PFSK-1 (cell line): ENCODE measurements at regions not wholly inside any gene's neighbourhood (a gene's known extent, or its start where the extent isn't known, plus 50 kb on each side); places are given as distances from the start of the nearest gene placed in this dataset.

Experiments used
- FOXP2 ChIP-seq: optimal IDR thresholded peaks from 2 replicates; pipeline ENCODE3; 2011; ENCODE audit warnings: borderline replicate concordance, control low read depth, inconsistent platforms; ENCODE audit not compliant: insufficient read depth; ENCODE audit errors: extremely low read length, extremely low read depth
- POLR2AphosphoS5 ChIP-seq: IDR thresholded peaks from 2 replicates; pipeline ENCODE4 v1.6.1; 2012; ENCODE audit warnings: low read depth, mild to moderate bottlenecking, control low read depth, low read length, moderate library complexity
- SIN3A ChIP-seq: IDR thresholded peaks from 2 replicates; pipeline ENCODE4 v1.6.1; 2012; ENCODE audit warnings: mild to moderate bottlenecking, low read length, moderate library complexity, borderline replicate concordance; ENCODE audit not compliant: insufficient read depth
- TAF1 ChIP-seq: IDR thresholded peaks from 2 replicates; pipeline ENCODE4 v1.6.1; 2012; ENCODE audit warnings: low read length, control low read depth, borderline replicate concordance; ENCODE audit not compliant: insufficient read depth
- TF ChIP-seq, protein P1 (sequence below), 2 experiments: IDR thresholded peaks; 2 replicates each; pipeline versions ENCODE4 v1.6.1 to v1.8.0; 2011 to 2012; ENCODE audit warnings: low read depth in 2 of 2, low read length in 2 of 2, control low read depth in 1 of 2, inconsistent platforms in 1 of 2, mild to moderate bottlenecking in 1 of 2, moderate library complexity in 1 of 2; ENCODE audit not compliant: insufficient read depth in 1 of 2

DNA sequence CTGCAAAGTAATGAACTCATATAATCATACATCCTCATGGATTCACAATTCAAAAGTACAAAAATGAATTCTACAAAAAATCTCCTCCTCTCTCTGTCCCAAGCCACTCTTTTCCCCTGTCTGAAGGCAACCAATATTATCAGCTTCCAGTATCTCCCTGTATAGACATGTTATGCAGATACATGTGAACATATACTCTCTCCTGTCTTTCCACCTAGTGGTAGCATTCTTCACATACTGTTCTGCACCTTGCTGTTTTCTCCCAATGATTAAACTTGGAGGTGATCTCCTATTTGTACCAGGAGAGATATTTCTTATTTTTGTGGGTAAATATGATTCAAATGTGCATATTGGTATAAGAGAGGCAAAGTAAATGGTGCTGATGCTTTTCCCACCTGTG lies 416.4 kb downstream of the EPM2A start:
- no peak for TF ChIP-seq TAF1
- no peak for TF ChIP-seq FOXP2
- no peak for TF ChIP-seq SIN3A
- no peak for TF ChIP-seq POLR2AphosphoS5
- TF ChIP-seq, protein P1, sequence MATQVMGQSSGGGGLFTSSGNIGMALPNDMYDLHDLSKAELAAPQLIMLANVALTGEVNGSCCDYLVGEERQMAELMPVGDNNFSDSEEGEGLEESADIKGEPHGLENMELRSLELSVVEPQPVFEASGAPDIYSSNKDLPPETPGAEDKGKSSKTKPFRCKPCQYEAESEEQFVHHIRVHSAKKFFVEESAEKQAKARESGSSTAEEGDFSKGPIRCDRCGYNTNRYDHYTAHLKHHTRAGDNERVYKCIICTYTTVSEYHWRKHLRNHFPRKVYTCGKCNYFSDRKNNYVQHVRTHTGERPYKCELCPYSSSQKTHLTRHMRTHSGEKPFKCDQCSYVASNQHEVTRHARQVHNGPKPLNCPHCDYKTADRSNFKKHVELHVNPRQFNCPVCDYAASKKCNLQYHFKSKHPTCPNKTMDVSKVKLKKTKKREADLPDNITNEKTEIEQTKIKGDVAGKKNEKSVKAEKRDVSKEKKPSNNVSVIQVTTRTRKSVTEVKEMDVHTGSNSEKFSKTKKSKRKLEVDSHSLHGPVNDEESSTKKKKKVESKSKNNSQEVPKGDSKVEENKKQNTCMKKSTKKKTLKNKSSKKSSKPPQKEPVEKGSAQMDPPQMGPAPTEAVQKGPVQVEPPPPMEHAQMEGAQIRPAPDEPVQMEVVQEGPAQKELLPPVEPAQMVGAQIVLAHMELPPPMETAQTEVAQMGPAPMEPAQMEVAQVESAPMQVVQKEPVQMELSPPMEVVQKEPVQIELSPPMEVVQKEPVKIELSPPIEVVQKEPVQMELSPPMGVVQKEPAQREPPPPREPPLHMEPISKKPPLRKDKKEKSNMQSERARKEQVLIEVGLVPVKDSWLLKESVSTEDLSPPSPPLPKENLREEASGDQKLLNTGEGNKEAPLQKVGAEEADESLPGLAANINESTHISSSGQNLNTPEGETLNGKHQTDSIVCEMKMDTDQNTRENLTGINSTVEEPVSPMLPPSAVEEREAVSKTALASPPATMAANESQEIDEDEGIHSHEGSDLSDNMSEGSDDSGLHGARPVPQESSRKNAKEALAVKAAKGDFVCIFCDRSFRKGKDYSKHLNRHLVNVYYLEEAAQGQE (IDR thresholded peaks at IDR 0.05; ENCODE audit: insufficient read depth in 1 of 2, low read depth in 2 of 2, low read length in 2 of 2): no peak

DNA sequence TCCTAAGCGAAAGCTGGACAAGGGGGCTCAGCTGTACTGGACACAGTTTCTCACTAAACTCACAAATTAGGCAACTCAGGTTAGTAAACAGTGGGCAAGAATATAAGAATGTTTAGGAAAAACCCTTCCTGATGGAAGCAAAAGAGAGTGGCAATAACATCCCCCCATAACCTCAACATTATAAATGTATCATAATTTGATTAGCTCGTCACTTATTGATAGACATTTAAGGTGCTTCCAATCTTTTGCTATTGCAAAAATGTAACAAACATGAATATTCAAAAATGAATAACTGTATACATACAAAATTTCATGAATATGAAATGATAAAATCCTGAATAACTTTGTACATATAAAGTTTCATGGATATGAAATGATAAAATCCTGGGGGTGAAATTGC lies 415.7 kb downstream of the EPM2A start:
- TF ChIP-seq TAF1 (no peak), SIN3A (no peak), POLR2AphosphoS5 (no peak)

DNA sequence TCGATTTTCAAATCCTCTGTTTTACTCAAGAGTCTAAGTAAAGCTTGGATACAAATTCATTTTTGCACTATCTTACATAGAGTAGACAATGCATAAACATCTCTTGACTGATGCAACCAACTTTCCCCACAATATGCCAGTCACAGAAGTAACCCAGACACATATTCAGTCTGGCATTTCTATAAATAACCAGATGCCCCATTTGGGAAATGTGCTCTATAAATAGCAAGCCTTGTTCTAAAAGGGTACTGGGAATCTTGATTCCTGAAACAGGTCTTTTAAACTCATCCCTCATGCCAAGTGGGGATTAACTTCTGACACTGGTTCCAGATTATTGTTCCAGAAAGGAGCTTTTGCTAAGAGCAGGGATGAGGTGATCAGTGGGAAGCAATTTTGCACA lies 411.7 kb downstream of the EPM2A start:
- TF ChIP-seq FOXP2: no peak
- TF ChIP-seq POLR2AphosphoS5: no peak
- TF ChIP-seq TAF1: no peak
- no peak for TF ChIP-seq SIN3A
- TF ChIP-seq, protein P1 (IDR thresholded peaks at IDR 0.05; ENCODE audit: insufficient read depth in 1 of 2, low read depth in 2 of 2, low read length in 2 of 2): no peak

DNA sequence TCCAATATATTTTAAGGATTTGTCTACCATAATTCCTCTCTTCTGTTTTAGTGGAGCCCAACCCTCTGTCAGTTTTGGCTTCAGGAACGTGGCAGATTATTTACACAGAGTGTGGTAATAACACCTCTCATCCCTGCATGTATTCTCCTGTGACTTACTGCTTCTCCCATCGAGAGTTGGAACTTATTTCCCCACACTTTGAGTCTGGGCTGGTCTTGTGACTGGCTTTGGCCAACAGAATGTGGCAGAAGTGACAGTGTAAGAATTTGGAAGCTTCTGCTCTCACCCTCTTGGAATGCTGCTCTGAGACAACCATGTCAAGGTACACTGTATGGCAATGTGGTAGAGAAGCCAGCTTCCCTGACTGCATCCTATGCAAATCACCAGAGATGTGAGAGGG lies 407.7 kb downstream of the EPM2A start:
- TF ChIP-seq FOXP2 (no peak), TAF1 (no peak)
- TF ChIP-seq, protein P1 (IDR thresholded peaks at IDR 0.05; ENCODE audit: insufficient read depth in 1 of 2, low read depth in 2 of 2, low read length in 2 of 2): no peak

DNA sequence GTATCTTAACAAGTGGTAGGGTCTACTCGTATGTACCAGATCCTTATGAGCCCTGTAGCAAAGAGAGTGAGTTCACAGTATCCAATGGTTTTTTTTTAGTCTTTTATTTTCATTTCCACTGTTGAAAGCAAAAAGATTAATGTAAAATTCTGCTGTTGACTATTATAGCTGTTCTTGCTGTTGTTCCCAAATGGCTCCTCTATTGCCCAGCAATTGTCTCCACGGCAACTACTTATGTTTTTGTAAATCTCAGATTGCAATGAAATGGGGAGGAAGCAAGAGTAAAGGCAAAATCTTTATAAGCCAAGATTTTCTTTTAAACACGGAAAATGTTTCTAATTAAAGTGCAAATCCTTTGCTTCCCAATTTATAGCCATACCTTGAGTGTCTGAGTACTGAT lies 406.1 kb downstream of the EPM2A start:
- TF ChIP-seq SIN3A (no peak), POLR2AphosphoS5 (no peak), TAF1 (no peak), FOXP2 (no peak)
- TF ChIP-seq, protein P1 (IDR thresholded peaks at IDR 0.05; ENCODE audit: insufficient read depth in 1 of 2, low read depth in 2 of 2, low read length in 2 of 2): no peak
